Transverse colon (tissue), 4 donors: ENCODE measurements at regions not wholly inside any gene's neighbourhood (a gene's known extent, or its start where the extent isn't known, plus 50 kb on each side); places are given as distances from the start of the nearest gene placed in this dataset.

Experiments
- EP300 ChIP-seq: sonication (generic); formaldehyde crosslinking; IDR thresholded peaks from one replicate; pipeline ENCODE4 v1.6.1; 2017; ENCODE audit warnings: antibody characterized with exemption, low read depth
- POLR2A ChIP-seq: fragments of 450-650 bp; IDR thresholded peaks from one replicate; pipeline ENCODE4 v1.6.1; 2016; ENCODE audit warnings: antibody characterized with exemption, mild to moderate bottlenecking, moderate library complexity
- POLR2AphosphoS5 ChIP-seq, 3 donors: sonication (generic); formaldehyde crosslinking; IDR thresholded peaks; one replicate each; pipeline ENCODE4 v1.6.1; 2016; ENCODE audit warnings: antibody characterized with exemption in 3 of 3
- TF ChIP-seq, protein P1 (sequence below), 5 experiments: fragments of 200-600 bp in 3 of 5; fragments of 450-650 bp in 2 of 5; sonication (generic) in 3 of 5; IDR thresholded peaks; 1 replicate in 2 of 5; 2 replicates in 3 of 5; pipeline ENCODE4 v1.5.1; 2016 to 2017; ENCODE audit warnings: antibody characterized with exemption in 5 of 5, inconsistent platforms in 3 of 5, mild to moderate bottlenecking in 2 of 5, moderate library complexity in 1 of 5

DNA sequence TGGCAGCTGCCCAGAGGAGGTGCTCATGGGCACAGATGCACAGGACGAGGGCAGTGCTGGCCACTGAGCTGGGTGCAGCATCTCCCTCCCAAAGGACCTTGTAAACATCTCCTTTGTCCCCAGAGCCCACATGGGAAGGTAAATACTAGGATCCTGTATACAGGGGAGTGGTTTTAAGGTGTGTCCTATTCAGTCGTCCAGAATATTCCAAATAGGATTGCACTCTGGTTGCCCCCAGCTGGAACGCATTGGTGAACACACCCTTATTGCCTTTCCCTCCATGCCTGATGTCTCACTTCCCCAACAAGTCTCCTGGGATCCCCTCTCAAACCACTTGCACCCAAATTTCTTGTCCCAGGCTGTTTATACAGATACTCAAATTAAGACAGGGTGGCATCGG is 152.0 kb upstream of the PCBD1 start:
- TF ChIP-seq EP300 (no peak), POLR2AphosphoS5 (IDR thresholded peaks at IDR 0.05) (no peak), POLR2A (no peak)
- TF ChIP-seq, protein P1, sequence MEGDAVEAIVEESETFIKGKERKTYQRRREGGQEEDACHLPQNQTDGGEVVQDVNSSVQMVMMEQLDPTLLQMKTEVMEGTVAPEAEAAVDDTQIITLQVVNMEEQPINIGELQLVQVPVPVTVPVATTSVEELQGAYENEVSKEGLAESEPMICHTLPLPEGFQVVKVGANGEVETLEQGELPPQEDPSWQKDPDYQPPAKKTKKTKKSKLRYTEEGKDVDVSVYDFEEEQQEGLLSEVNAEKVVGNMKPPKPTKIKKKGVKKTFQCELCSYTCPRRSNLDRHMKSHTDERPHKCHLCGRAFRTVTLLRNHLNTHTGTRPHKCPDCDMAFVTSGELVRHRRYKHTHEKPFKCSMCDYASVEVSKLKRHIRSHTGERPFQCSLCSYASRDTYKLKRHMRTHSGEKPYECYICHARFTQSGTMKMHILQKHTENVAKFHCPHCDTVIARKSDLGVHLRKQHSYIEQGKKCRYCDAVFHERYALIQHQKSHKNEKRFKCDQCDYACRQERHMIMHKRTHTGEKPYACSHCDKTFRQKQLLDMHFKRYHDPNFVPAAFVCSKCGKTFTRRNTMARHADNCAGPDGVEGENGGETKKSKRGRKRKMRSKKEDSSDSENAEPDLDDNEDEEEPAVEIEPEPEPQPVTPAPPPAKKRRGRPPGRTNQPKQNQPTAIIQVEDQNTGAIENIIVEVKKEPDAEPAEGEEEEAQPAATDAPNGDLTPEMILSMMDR (IDR thresholded peaks at IDR 0.05) = no peak
